DMS79 (cell line): ENCODE measurements at regions not wholly inside any gene's neighbourhood (a gene's known extent, or its start where the extent isn't known, plus 50 kb on each side); places are given as distances from the start of the nearest gene placed in this dataset.
"Not testable (repeated sequence)": the region's sequence is repeated elsewhere in the genome, so short reads cannot be mapped to it uniquely, and the experiment has no call there.

Source experiments
- DNase-seq: peaks from one replicate; lab custom pipeline; 2025; lab: John Stamatoyannopoulos, UW

- no peak for DNase-seq
Observed at GRCh38 chr10:9910446-9910845, 1107.2 kb upstream of the CELF2 start.

- no peak for DNase-seq
Observed at GRCh38 chr10:9911488-9911887, 1106.2 kb upstream of the CELF2 start.

DNA sequence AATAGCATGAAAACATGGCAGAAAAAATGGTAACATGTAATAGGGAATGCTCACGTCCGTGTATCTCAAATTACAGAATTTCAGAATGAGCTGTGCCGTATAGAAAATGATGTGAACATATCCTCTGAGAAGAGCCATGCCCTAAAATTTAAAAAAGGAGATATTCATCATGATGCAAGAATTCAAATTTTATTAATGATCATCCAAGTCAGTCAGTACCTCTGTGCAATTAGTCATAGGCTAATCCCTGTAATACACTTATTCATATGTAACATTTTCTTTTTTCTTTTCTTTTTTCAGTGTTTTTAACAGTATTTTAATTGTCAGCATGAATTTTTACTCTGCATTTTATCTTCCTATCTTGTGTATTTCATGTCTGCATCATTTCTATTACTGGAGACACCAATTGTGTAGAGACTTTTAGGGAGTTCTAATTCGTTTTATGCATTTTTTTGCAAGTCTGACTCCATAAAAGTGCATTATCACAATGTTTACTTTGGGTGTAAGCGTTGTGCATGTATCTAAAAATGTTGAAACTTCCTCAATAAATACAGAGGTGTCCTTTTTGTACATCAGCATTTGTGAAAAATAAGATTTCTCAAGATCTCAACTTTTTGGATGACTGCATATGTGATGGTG is 1103.7 kb upstream of the CELF2 start:
- no peak for DNase-seq

GRCh38 chr10:9921544-9921943 is 1096.1 kb upstream of the CELF2 start:
- no peak for DNase-seq

DNA sequence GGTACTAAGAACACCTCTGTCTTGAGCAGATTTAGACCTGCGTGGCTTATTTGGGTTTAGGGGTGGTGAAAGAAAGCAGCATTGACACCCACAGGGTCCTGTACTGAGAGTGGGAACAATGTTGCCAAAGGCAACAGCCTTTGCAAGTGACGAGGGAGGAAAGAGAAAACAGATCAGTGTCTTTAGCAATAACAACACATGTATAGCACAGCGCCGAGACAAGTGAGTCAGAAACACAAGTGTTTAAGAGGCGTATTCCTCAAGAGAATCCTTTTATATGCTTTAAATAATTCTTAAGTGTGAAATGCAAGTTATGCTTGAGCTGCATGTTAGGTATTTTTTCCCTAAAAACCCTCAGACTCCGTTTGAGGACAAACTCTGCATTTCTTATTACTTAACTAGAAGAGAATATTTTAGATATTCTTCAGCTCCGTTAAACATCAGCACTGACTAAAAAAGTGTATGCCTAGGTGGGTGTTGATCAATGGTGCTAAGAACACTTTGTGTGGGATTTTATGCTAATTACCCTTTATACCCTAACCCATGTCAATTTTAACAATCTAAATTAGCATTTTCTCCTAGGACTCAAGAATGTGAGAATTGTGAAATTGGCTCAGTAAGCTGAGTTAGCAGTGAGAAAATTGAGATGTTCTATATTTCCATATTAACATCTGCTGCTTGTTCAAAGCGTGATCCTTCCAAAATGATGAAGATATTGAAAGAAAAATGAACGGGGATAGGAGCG is 1095.4 kb upstream of the CELF2 start:
- no peak for DNase-seq

- no peak for DNase-seq
Observed at GRCh38 chr10:9926003-9926402, 1091.7 kb upstream of the CELF2 start.

DNA sequence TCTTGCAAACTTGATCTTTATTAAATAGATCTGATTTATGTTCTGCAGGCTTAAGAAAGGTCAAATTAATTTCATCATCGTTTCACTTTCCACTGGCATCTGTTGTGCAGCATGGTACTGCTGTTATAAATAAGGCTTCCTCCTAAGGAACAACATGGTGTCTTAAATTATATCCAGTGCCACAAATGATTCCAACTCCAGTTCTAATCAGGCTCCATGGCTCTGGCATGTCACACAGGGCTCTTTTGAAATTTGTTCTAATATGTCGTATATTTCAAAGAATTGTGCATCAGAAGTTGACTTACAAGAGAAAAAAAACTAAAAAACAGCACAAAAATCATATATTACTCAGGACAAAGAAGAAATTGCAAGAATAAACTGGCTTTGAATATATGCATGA is 1090.8 kb upstream of the CELF2 start:
- DNase-seq: no peak

DNA sequence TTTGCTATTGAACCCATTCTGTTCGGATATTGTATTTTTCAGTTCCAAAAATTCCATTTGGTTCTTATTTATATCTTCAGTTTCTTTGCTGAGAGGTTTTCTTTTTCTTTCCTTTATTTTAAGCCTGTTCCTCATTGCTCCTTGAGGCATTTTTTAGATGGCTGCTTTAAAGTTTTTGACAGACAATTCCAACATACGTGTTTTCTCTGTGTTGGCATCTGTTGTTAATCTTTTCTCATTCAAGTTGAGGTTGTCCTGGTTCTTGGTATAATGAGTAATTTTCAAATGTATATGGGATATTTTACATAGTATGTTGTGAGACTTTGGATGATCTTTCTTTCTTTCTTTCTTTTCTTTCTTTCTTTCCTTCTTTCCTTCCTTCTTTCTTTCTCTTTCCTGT is 1078.0 kb upstream of the CELF2 start:
- DNase-seq: no peak

DNA sequence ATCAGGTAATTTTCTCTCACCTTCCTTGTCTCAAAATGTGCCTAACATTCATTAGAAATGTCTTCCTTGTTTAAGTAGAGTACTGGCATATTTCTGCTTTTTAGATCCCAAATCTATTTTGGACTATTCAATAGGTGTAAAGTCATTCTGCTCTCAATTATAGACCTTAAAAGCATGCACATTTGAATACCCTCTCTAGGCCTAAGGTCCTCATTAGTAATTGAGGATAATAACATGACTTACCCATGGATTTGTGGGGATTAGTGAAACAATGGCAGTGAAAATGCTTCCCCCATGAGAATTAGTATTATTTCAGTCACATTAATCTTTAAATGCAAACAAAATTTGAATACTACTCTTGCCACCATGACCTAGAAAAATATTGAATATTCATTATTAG is 1073.0 kb upstream of the CELF2 start:
- no peak for DNase-seq

- no peak for DNase-seq
Observed at GRCh38 chr10:9950070-9950469, 1067.6 kb upstream of the CELF2 start.

DNA sequence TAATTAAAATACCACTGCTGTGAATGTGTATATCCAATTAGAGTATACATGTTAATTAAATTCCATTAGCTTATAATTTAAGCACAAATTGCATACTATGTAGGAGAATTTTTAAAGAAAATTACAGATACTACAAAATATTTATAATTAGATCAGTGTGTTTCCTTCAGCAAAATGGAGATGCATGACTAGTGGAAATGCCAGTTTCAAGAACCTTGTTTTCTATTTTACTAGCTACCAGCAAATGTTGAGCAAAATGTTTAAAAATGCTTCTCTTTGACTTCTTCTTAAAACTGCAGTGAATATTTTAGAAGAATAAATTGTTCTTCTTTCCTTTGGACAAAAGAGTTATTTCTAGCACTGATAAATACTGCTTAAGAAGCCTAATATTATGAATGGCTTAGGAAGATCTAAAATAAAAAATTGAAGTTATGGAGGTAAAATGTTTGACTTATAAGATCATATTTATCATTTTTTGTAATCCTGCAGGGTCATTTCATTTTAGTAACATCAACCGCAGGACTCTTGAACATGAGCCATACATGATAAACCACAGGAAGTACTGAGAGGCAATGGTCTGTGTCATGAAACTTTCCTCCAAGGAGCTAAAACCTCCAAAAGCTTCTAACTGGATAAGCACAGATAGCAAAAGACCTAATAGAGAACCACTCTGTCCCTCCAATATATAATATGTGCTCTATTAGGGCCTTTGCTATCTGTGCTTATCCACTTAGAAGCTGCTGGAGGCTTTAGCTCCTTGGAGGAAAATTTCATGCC is 1066.0 kb upstream of the CELF2 start:
- no peak for DNase-seq

GRCh38 chr10:9957351-9957750 is 1060.3 kb upstream of the CELF2 start:
- DNase-seq: no peak

GRCh38 chr10:9957876-9958275 is 1059.8 kb upstream of the CELF2 start:
- DNase-seq: not testable (repeated sequence)

DNA sequence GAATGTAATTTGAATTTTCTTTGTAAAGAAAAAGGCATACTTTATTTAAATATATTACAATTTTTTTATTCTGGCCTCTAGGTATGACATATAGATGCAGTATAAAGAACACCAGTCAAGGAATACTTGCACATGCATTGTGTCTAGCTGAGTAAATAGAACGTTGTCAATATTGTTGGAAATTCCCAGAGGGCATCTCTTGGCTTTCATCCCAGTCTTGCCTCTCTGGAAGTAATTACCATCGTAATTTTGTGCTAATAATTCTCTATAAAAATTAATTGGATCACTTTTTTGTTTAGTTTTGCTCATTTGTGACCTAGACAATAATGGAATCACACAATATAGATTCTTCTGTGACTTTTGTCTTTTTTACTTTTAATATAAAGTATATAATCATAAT is 1052.3 kb upstream of the CELF2 start:
- no peak for DNase-seq

- DNase-seq: no peak
Observed at GRCh38 chr10:9986786-9987185, 1030.9 kb upstream of the CELF2 start.

DNA sequence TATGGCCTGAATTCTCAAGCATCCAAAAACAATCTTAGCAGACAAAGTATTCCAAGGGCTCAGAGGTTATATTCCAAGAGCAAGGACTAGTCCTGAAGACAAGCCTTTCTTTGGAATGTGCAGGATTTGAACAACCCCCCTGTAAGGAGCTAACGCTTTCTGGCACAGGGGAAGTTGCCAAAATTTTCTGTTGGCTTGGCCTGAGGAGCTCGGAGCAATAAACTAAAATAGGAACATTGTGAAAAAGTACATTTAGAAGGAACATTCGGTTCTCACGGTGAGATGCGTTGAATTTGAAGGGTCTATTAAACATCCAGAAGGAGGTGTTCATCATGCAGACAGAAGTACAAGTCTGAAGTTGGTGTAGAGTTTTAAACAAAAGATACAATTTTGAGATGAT is 1030.5 kb upstream of the CELF2 start:
- no peak for DNase-seq

- no peak for DNase-seq
Observed at GRCh38 chr10:9992661-9993060, 1025.0 kb upstream of the CELF2 start.

GRCh38 chr10:9994131-9994530 is 1023.5 kb upstream of the CELF2 start:
- no peak for DNase-seq

DNA sequence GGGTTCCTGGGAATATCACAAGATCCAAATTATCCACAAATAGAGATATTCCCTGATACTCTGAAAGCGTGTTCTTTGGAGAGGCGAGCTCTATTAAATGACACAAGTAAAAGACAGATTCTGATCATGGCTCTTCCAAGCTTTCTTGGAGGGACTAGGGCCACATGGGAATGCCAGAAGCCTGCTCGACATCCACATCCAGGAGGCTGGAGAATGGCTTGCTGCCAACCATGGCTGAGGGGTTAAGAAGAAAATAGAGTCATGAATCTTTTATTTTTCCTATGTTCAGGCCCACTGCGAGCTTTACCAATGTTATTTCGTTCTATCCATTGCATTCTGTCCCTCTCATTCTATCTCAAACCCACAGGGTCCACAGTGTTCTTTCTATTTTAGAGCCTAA is 1018.0 kb upstream of the CELF2 start:
- DNase-seq: no peak

DNA sequence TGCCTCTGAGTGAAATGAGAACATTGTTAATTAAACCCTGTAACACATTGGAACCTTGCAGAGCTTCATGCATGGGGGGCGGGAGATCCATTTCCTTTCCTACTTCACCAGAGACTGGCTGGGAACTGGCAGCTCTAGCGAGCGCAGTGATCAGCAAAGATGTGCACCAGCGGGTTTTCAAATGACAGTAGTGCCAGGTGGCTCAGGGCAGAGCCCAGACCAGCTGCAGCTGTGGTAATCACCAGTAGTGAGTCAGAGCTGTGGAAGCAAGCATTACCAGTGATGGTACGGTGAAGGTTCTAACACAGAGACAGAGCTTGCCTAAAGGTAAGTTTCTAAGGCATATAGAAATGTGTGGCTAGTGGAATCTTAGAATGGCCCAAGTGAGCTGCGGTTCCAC is 1009.7 kb upstream of the CELF2 start:
- no peak for DNase-seq

DNA sequence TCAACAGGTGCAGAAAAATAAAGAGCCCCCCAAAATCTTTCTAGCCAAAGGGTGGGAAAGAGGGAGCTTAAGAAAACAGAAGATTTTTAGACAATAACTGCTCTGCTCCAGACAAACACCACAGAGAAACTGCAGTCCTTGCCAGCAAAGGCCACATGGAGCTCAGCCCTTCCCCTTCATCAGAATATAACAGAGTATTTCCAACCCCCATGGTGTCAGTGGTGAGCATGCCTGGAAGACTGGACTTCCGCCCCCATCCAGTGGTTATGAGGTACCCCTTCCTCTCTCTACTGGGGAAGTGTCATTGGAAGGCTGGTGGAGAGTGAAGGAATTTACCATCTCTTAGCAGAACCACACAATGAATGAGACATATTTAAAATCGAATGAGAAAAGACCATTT is 1007.3 kb upstream of the CELF2 start:
- DNase-seq: no peak

DNA sequence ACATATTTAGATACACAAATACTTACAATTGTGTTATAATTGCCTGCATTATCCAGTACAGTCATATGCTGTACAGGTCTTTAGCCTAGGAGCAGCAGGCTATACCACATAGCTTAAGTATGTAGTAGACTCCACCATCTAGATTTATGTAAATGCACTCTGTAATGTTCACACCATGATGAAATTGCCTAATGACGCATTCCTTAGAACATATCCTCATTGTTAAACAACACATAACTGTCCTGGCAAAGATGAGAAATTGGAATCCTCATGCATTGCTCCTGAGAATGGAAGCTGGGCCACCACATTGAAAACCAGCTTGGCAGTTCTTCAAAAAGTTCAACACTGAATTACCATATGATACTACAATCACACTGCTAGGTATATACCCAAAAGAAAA is 1002.8 kb upstream of the CELF2 start:
- no peak for DNase-seq

DNA sequence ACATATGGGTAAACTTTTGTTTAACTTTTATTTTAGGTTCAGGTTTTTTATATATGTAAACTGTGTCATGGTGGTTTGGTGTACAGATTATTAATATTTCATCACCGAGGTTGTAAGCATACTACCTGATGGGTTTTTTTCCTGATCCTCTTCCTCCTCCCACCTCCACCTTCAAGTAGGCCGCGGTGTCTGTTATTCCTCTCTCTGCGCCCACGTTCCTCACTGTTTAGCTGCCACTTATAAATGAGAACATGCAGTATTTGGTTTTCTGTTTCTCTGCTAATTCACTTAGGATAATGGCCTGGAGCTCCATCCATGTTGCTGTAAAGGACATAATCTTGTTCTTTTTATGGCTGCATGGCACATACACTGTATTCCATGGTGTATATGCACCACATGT is 1000.0 kb upstream of the CELF2 start:
- no peak for DNase-seq
